Putamen (tissue), 1 donor: ENCODE measurements at regions not wholly inside any gene's neighbourhood (a gene's known extent, or its start where the extent isn't known, plus 50 kb on each side); places are given as distances from the start of the nearest gene placed in this dataset.
A peak's percentile ranks its signal among the peaks of the same experiment; 100 is the strongest.

Source experiments
- DNase-seq: peaks from one replicate; pipeline ENCODE4 v3.0.0-alpha.2; 2016; ENCODE audit warnings: low spot score

GRCh38 chr18:60134806-60135205 is 235.0 kb downstream of the PMAIP1 start:
- no peak for DNase-seq

- no peak for DNase-seq
Measured at GRCh38 chr18:60130284-60130683, 230.5 kb downstream of the PMAIP1 start.

GRCh38 chr18:60123031-60123430 is 223.2 kb downstream of the PMAIP1 start:
- DNase-seq, result peak; percentile 87

- DNase-seq, result no peak
Measured at GRCh38 chr18:60122339-60122738, 222.5 kb downstream of the PMAIP1 start.

GRCh38 chr18:60120231-60120750 is 220.5 kb downstream of the PMAIP1 start:
- DNase-seq, result no peak

- no peak for DNase-seq
Measured at GRCh38 chr18:60117321-60117720, 217.5 kb downstream of the PMAIP1 start.

GRCh38 chr18:60113396-60113795 is 213.6 kb downstream of the PMAIP1 start:
- no peak for DNase-seq

- DNase-seq, result no peak
Measured at GRCh38 chr18:60112369-60112768, 212.6 kb downstream of the PMAIP1 start.

- DNase-seq, result no peak
Measured at GRCh38 chr18:60111525-60111924, 211.7 kb downstream of the PMAIP1 start.

- DNase-seq, result no peak
Measured at GRCh38 chr18:60110836-60111235, 211.0 kb downstream of the PMAIP1 start.

GRCh38 chr18:60100778-60101177 is 201.0 kb downstream of the PMAIP1 start:
- DNase-seq, result no peak

- no peak for DNase-seq
Measured at GRCh38 chr18:60099709-60100108, 199.9 kb downstream of the PMAIP1 start.

- no peak for DNase-seq
Measured at GRCh38 chr18:60096428-60096827, 196.6 kb downstream of the PMAIP1 start.

GRCh38 chr18:60092073-60092472 is 192.3 kb downstream of the PMAIP1 start:
- DNase-seq, result no peak

GRCh38 chr18:60090170-60090569 is 190.4 kb downstream of the PMAIP1 start:
- DNase-seq, result peak; percentile 27

GRCh38 chr18:60082790-60083189 is 183.0 kb downstream of the PMAIP1 start:
- DNase-seq, result no peak

GRCh38 chr18:60082282-60082681 is 182.5 kb downstream of the PMAIP1 start:
- no peak for DNase-seq

- no peak for DNase-seq
Measured at GRCh38 chr18:60075477-60075876, 175.7 kb downstream of the PMAIP1 start.

GRCh38 chr18:60070631-60071030 is 170.8 kb downstream of the PMAIP1 start:
- DNase-seq, result no peak

- DNase-seq, result no peak
Measured at GRCh38 chr18:60069145-60069544, 169.3 kb downstream of the PMAIP1 start.

- DNase-seq, result no peak
Measured at GRCh38 chr18:60067426-60068210, 167.8 kb downstream of the PMAIP1 start.

GRCh38 chr18:60066219-60066975 is 166.6 kb downstream of the PMAIP1 start:
- DNase-seq, result no peak

GRCh38 chr18:60064271-60064670 is 164.5 kb downstream of the PMAIP1 start:
- DNase-seq, result no peak
